HepG2 (cell line): ENCODE measurements at regions not wholly inside any gene's neighbourhood (a gene's known extent, or its start where the extent isn't known, plus 50 kb on each side); places are given as distances from the start of the nearest gene placed in this dataset.

Experiments
- ATAC-seq: fragments of 200-7000 bp; cut with Tn5 transposase; 3 replicates; pipeline ENCODE4 v1.9.1; 2020; ENCODE audit warnings: mild to moderate bottlenecking, moderate library complexity
- BruUV-seq: library from RNA; stranded (reverse); fragments of 400-500 nt; replicated peaks from 2 replicates; lab custom pipeline; 2021; lab: Mats Ljungman, UMichigan
- CTCF ChIA-PET: fragments of 300-600 bp; formaldehyde crosslinking; extraction: SDS; loops from one replicate; lab custom pipeline; 2021; ENCODE audit warnings: low total read pairs, inconsistent platforms, low intra/inter-chr PET ratio; lab: Yijun Ruan, JAX
- POLR2A ChIA-PET: fragments of 350-600 bp; sonication (Branson Sonifier 250); formaldehyde crosslinking; loops from one replicate; lab custom pipeline; 2020; ENCODE audit warnings: antibody characterized with exemption, inconsistent platforms; lab: Yijun Ruan, JAX
- DNase-seq: peaks from one replicate; pipeline ENCODE4 v3.0.0-alpha.2; 2015; ENCODE audit warnings: low spot score
- FAIRE-seq: peaks from 3 replicates; lab custom pipeline; 2011; peaks lifted over from hg19 to GRCh38; lab: Jason Lieb, UNC
- H2AFZ ChIP-seq: one replicate; pipeline ENCODE4 v1.6.1; 2011; ENCODE audit warnings: low read length, inconsistent platforms
- H3K27ac ChIP-seq: fragments of 300-600 bp; 3 replicates; pipeline ENCODE4 v1.8.0; 2011; ENCODE audit warnings: mixed run types, mild to moderate bottlenecking, mixed read lengths, low read length, inconsistent platforms; ENCODE audit not compliant: insufficient read depth; ENCODE audit errors: extremely low read length
- H3K27me3 ChIP-seq, 2 experiments: fragments of 200-600 bp in 1 of 2; 2 replicates in 1 of 2; 3 replicates in 1 of 2; pipeline versions ENCODE4 v1.6.0 to v1.8.0; 2011; ENCODE audit warnings: low read length in 2 of 2, mild to moderate bottlenecking in 2 of 2, moderate library complexity in 2 of 2, inconsistent platforms in 1 of 2; ENCODE audit not compliant: insufficient read depth in 2 of 2, control insufficient read depth in 1 of 2
- H3K36me3 ChIP-seq, 2 experiments: fragments of 200-600 bp in 1 of 2; replicated peaks in 1 of 2; 2 replicates in 1 of 2; 3 replicates in 1 of 2; pipeline versions ENCODE4 v1.5.1 to v1.8.0; 2011; ENCODE audit warnings: low read length in 2 of 2, inconsistent platforms in 1 of 2; ENCODE audit not compliant: insufficient read depth in 2 of 2, control insufficient read depth in 1 of 2
- H3K4me1 ChIP-seq: 2 replicates; pipeline ENCODE4 v1.5.1; 2012; ENCODE audit warnings: low read length, inconsistent platforms; ENCODE audit not compliant: insufficient read depth
- H3K4me2 ChIP-seq: 2 replicates; pipeline ENCODE4 v1.6.0; 2011; ENCODE audit warnings: low read depth, low read length, inconsistent platforms
- H3K4me3 ChIP-seq, 3 experiments: fragments of 200-600 bp in 1 of 3; sonication (generic), shearing (Covaris generic) in 1 of 3; replicated peaks in 1 of 3; 2 replicates each; pipeline ENCODE4 v1.5.1; 2011 to 2016; ENCODE audit warnings: low read length in 3 of 3, inconsistent platforms in 2 of 3, low read depth in 2 of 3, mild to moderate bottlenecking in 2 of 3, control low read depth in 1 of 3, mixed read lengths in 1 of 3; ENCODE audit not compliant: insufficient read depth in 1 of 3
- H3K79me2 ChIP-seq: one replicate; pipeline ENCODE4 v1.6.1; 2011; ENCODE audit warnings: low read length, inconsistent platforms; ENCODE audit not compliant: insufficient read depth
- H3K9ac ChIP-seq: 2 replicates; pipeline ENCODE4 v1.6.0; 2011; ENCODE audit warnings: mild to moderate bottlenecking, low read depth, low read length, inconsistent platforms; ENCODE audit not compliant: insufficient read depth
- H3K9me3 ChIP-seq: 2 replicates; pipeline ENCODE4 v1.5.1; 2012; ENCODE audit warnings: mild to moderate bottlenecking, low read length
- H4K20me1 ChIP-seq: 2 replicates; pipeline ENCODE4 v1.6.0; 2011; ENCODE audit warnings: inconsistent platforms, mild to moderate bottlenecking, low read length, moderate library complexity; ENCODE audit not compliant: insufficient read depth
- ATF5 ChIP-seq: sonication (generic); formaldehyde crosslinking; IDR thresholded peaks from 2 replicates; pipeline ENCODE4 v1.4.0; 2020; ENCODE audit warnings: mild to moderate bottlenecking, low read depth, missing genetic modification reagents
- IKZF1 ChIP-seq: fragments of 450-650 bp; IDR thresholded peaks from 2 replicates; pipeline ENCODE4 v1.7.1; 2016
- MYNN ChIP-seq: sonication (generic); formaldehyde crosslinking; IDR thresholded peaks from 2 replicates; pipeline ENCODE4 v1.4.0; 2020; ENCODE audit warnings: mild to moderate bottlenecking, low read depth, missing genetic modification reagents
- USF2 ChIP-seq, 2 experiments: sonication (generic) in 1 of 2; formaldehyde crosslinking in 1 of 2; IDR thresholded peaks; 2 replicates each; pipeline versions ENCODE4 v1.5.1 to v1.6.1; 2011 to 2020; ENCODE audit warnings: borderline replicate concordance in 1 of 2, low read depth in 1 of 2, low read length in 1 of 2, mild to moderate bottlenecking in 1 of 2, missing genetic modification reagents in 1 of 2, moderate library complexity in 1 of 2
- ZNF317 ChIP-seq: sonication (generic); formaldehyde crosslinking; IDR thresholded peaks from 2 replicates; pipeline ENCODE4 v1.5.0; 2020; ENCODE audit warnings: mild to moderate bottlenecking, missing genetic modification reagents
- ZNF407 ChIP-seq: sonication (generic); formaldehyde crosslinking; IDR thresholded peaks from one replicate; pipeline ENCODE4 v1.5.1; 2020; ENCODE audit warnings: mild to moderate bottlenecking, missing genetic modification reagents; ENCODE audit errors: not compliant biosample characterization
- ZNF7 ChIP-seq: IDR thresholded peaks from 2 replicates; pipeline ENCODE4 v1.6.1; 2016; ENCODE audit warnings: missing biosample characterization, missing genetic modification reagents
- WGBS: methylation state at CpG from one replicate; pipeline ENCODE4 v1.1.6; 2017; ENCODE audit warnings: low lambda C conversion rate; 5-methylcytosine and 5-hydroxymethylcytosine counted together
- in situ Hi-C: cut with HindIII; loops from 2 replicates; pipeline ENCODE4 v1.10.0; 2017; ENCODE audit warnings: low pct_unique_long_range_greater_than_20kb; ENCODE audit not compliant: extremely low pct_ligation_motif_present
- intact Hi-C: fragments of 100-400 bp; cut with micrococcal nuclease; formaldehyde crosslinking; loops from one replicate; pipeline ENCODE4 v1.10.0; 2022; ENCODE audit not compliant: unreplicated experiment

- no peak overlapping the region for H3K4me2 ChIP-seq
- H3K79me2 ChIP-seq, result no peaks in the 10 kb centered on the region
- H4K20me1 ChIP-seq, result no peaks in the 10 kb centered on the region
- intact Hi-C loops, result no loop called here
- in situ Hi-C loops, result no loop called here
- ATAC-seq (no peak), DNase-seq (no peak), FAIRE-seq (no peak)
- TF ChIP-seq ZNF7 (no peak), ATF5 (CRISPR knock-in tag) (no peak), MYNN (CRISPR knock-in tag) (no peak), USF2 (IDR thresholded peaks at IDR 0.05; ENCODE audit: low read depth, low read length) (no peak), USF2 (CRISPR knock-in tag; IDR thresholded peaks at IDR 0.05; ENCODE audit: borderline replicate concordance) (no peak), ZNF407 (CRISPR knock-in tag) (no peak), ZNF317 (CRISPR knock-in tag) (no peak), IKZF1 (no peak)
- no peak overlapping the region for H3K9ac ChIP-seq
- H2AFZ ChIP-seq, result no peak overlapping the region
- H3K27me3 ChIP-seq, result no peaks in the 10 kb centered on the region
- BruUV-seq, result no TSS peak
- no peaks in the 10 kb centered on the region for H3K36me3 ChIP-seq
- WGBS, result 0% methylated on average over 1 of the region's 1 CpG
- H3K4me1 ChIP-seq, result no peaks in the 10 kb centered on the region
- H3K9me3 ChIP-seq, result no peaks in the 10 kb centered on the region
- H3K4me3 ChIP-seq, result no peak overlapping the region
- H3K27ac ChIP-seq, result no peak overlapping the region
- ChIA-PET CTCF (no interaction called here), POLR2A (no interaction called here)
Measured at GRCh38 chr7:40923626-40924025, 779.3 kb downstream of the INHBA start.
